NCI-H2107 treated with DMSO at 0.1 percent for 48 hours (cell line): ENCODE measurements at regions not wholly inside any gene's neighbourhood (a gene's known extent, or its start where the extent isn't known, plus 50 kb on each side); places are given as distances from the start of the nearest gene placed in this dataset.
"Not testable (repeated sequence)": the region's sequence is repeated elsewhere in the genome, so short reads cannot be mapped to it uniquely, and the experiment has no call there.

Source experiments
- DNase-seq: peaks from one replicate; lab custom pipeline; 2025; ENCODE audit not compliant: unreplicated experiment; lab: John Stamatoyannopoulos, UW

- DNase-seq, result no peak
Observed at GRCh38 chr9:107587191-107587963, 97.8 kb upstream of the KLF4 start.

GRCh38 chr9:107586493-107586892, 96.9 kb upstream of the KLF4 start:
- no peak for DNase-seq

- no peak for DNase-seq
Observed at GRCh38 chr9:107585465-107585864, 95.9 kb upstream of the KLF4 start.

GRCh38 chr9:107584944-107585343, 95.4 kb upstream of the KLF4 start:
- no peak for DNase-seq

- no peak for DNase-seq
Observed at GRCh38 chr9:107584186-107584585, 94.6 kb upstream of the KLF4 start.

- no peak for DNase-seq
Observed at GRCh38 chr9:107577140-107577776, 87.7 kb upstream of the KLF4 start.

- no peak for DNase-seq
Observed at GRCh38 chr9:107571148-107571547, 81.6 kb upstream of the KLF4 start.

GRCh38 chr9:107569174-107569573, 79.6 kb upstream of the KLF4 start:
- DNase-seq, result no peak

GRCh38 chr9:107568406-107568805, 78.8 kb upstream of the KLF4 start:
- not testable (repeated sequence) for DNase-seq

GRCh38 chr9:107567462-107567861, 77.9 kb upstream of the KLF4 start:
- no peak for DNase-seq

- DNase-seq, result no peak
Observed at GRCh38 chr9:107566611-107567061, 77.1 kb upstream of the KLF4 start.

- DNase-seq, result no peak
Observed at GRCh38 chr9:107562798-107563197, 73.2 kb upstream of the KLF4 start.

GRCh38 chr9:107559494-107560086, 70.0 kb upstream of the KLF4 start:
- no peak for DNase-seq

GRCh38 chr9:107557236-107557990, 67.8 kb upstream of the KLF4 start:
- DNase-seq, result no peak

- no peak for DNase-seq
Observed at GRCh38 chr9:107554636-107555035, 65.1 kb upstream of the KLF4 start.

- no peak for DNase-seq
Observed at GRCh38 chr9:107548298-107549142, 59.0 kb upstream of the KLF4 start.

- DNase-seq, result no peak
Observed at GRCh38 chr9:107547772-107548297, 58.3 kb upstream of the KLF4 start.

- no peak for DNase-seq
Observed at GRCh38 chr9:107547303-107547702, 57.7 kb upstream of the KLF4 start.

- DNase-seq, result no peak
Observed at GRCh38 chr9:107546859-107547258, 57.3 kb upstream of the KLF4 start.

- DNase-seq, result no peak
Observed at GRCh38 chr9:107545036-107545435, 55.5 kb upstream of the KLF4 start.
